ENCODE measurements at regions not wholly inside any gene's neighbourhood (a gene's known extent, or its start where the extent isn't known, plus 50 kb on each side); places are given as distances from the start of the nearest gene placed in this dataset.

DNA sequence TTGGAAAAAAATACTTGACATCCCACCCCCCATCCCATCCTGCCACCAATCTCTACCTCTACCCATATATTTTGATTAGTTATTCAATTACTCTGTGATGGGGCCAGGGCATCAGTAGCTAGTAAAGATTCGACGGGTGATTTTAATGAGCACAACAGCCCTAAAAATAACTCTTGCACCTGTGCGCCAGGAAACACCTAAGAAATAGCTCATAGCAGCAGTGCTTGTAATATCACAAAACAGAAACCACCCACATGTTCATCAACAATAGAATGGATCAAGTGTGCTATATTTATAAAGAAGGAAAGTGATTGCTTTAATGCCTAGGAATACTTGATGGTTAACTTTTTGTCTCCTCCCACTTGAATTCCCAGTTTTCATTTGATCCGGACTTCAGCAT is 225.6 kb upstream of the LCORL start:
- DNase-seq (ENCODE audit: low spot score): no peak
- TF ChIP-seq, protein P1, sequence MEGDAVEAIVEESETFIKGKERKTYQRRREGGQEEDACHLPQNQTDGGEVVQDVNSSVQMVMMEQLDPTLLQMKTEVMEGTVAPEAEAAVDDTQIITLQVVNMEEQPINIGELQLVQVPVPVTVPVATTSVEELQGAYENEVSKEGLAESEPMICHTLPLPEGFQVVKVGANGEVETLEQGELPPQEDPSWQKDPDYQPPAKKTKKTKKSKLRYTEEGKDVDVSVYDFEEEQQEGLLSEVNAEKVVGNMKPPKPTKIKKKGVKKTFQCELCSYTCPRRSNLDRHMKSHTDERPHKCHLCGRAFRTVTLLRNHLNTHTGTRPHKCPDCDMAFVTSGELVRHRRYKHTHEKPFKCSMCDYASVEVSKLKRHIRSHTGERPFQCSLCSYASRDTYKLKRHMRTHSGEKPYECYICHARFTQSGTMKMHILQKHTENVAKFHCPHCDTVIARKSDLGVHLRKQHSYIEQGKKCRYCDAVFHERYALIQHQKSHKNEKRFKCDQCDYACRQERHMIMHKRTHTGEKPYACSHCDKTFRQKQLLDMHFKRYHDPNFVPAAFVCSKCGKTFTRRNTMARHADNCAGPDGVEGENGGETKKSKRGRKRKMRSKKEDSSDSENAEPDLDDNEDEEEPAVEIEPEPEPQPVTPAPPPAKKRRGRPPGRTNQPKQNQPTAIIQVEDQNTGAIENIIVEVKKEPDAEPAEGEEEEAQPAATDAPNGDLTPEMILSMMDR (IDR thresholded peaks at IDR 0.05; ENCODE audit: unreplicated experiment): no peak
- H3K27ac Mint-ChIP-seq (ENCODE audit: unreplicated experiment): no peak overlapping the region
- no peak overlapping the region for H3K4me3 Mint-ChIP-seq (ENCODE audit: unreplicated experiment)
- H3K36me3 Mint-ChIP-seq (ENCODE audit: low read depth, unreplicated experiment): no peaks in the 10 kb centered on the region
- no peaks in the 10 kb centered on the region for H3K9me3 Mint-ChIP-seq (ENCODE audit: unreplicated experiment)
- no peaks in the 10 kb centered on the region for H3K4me1 Mint-ChIP-seq (ENCODE audit: unreplicated experiment)
- H3K27me3 Mint-ChIP-seq (ENCODE audit: unreplicated experiment): no peaks in the 10 kb centered on the region

DNA sequence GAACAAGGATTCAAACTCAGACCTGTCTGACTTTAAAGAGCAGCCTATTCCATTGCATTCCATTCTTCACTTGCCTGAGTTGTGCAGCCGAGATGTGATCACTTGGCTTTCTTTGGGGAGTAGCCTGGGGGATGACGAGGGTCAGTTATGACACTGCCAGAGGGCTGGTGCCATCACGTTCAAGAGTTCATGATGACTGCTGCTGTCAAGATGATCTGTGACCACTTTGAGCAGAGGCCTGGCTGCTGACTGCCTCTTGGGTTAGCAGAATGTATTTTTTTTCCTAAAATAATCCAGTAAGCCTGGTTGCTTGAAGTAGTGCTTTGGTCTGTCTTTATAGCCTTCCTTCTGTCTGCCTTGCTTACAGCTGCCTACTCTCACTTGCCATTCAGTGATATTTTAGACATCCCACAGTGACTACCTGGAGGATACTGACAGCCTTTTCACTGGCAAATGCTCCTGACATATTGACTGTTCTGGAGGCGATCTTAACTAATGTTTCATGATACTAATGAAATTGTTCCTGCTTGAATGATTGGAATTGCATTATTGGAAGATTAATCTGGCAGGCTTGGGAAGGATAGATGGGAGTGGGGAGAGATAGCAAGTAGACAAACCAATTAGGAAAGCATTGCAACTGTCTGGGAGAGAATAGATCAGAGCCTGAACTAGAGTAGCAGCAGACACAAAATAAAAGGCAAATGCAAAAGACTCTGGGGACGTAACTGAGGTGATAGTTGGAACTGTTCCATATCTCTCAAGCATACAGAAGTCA is 221.6 kb upstream of the LCORL start:
- H3K27me3 Mint-ChIP-seq (ENCODE audit: unreplicated experiment): no peaks in the 10 kb centered on the region
- H3K36me3 Mint-ChIP-seq (ENCODE audit: low read depth, unreplicated experiment): no peaks in the 10 kb centered on the region
- DNase-seq (ENCODE audit: low spot score): no peak
- H3K4me1 Mint-ChIP-seq (ENCODE audit: unreplicated experiment): no peaks in the 10 kb centered on the region
- no peak overlapping the region for H3K4me3 Mint-ChIP-seq (ENCODE audit: unreplicated experiment)
- TF ChIP-seq, protein P1 (IDR thresholded peaks at IDR 0.05; ENCODE audit: unreplicated experiment): no peak
- no peak overlapping the region for H3K27ac Mint-ChIP-seq (ENCODE audit: unreplicated experiment)
- no peaks in the 10 kb centered on the region for H3K9me3 Mint-ChIP-seq (ENCODE audit: unreplicated experiment)

DNA sequence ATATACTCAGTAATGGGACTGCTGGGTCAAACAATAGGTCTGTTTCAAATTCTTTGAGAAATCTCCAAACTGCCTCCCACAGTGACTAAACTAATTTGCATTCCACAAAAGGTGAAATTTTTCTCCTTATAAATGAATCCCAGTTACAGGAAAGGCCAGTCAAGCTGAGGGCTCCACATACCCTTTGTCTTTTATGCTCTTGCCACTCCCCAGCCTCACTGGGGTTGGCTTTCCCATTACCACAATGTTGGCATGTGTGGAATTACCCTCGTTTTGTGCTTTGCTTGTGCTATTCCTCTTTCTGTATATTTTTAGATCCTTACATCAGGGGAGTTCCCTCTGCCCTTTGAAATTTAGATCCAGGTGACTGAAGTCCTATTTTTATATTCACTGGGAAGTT is 220.2 kb upstream of the LCORL start:
- TF ChIP-seq, protein P1 (IDR thresholded peaks at IDR 0.05; ENCODE audit: unreplicated experiment): no peak
- Mint-ChIP-seq H3K4me1 (ENCODE audit: unreplicated experiment) (no peaks in the 10 kb centered on the region), H3K27me3 (ENCODE audit: unreplicated experiment) (no peaks in the 10 kb centered on the region), H3K27ac (ENCODE audit: unreplicated experiment) (no peak overlapping the region), H3K9me3 (ENCODE audit: unreplicated experiment) (no peaks in the 10 kb centered on the region), H3K4me3 (ENCODE audit: unreplicated experiment) (no peak overlapping the region), H3K36me3 (ENCODE audit: low read depth, unreplicated experiment) (no peaks in the 10 kb centered on the region)
- DNase-seq (ENCODE audit: low spot score): no peak

DNA sequence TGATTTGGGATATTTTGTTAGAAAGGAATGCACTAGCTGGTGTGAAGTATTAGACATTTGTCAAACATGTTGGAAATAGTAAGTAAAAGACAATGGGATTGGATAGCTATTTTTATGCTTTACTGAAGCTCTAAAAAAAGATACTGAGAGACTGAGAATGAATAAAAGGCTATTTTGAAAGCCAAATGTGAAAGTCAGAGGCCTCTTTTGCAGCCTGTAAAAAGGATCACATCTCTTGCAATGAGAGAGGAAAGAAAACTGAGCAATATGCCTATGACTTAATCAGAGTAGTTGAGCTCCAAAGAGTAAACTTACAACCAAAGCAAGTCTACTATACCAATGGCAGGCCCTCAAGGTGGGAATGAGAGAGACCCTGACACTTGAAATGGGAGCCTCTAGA is 212.6 kb upstream of the LCORL start:
- peaks cover 3% of the 10 kb centered on the region for H3K27me3 Mint-ChIP-seq (ENCODE audit: unreplicated experiment)
- TF ChIP-seq, protein P1 (IDR thresholded peaks at IDR 0.05; ENCODE audit: unreplicated experiment): no peak
- no peak overlapping the region for H3K4me3 Mint-ChIP-seq (ENCODE audit: unreplicated experiment)
- H3K27ac Mint-ChIP-seq (ENCODE audit: unreplicated experiment): no peak overlapping the region
- H3K36me3 Mint-ChIP-seq (ENCODE audit: low read depth, unreplicated experiment): peaks cover 3% of the 10 kb centered on the region
- DNase-seq (ENCODE audit: low spot score): no peak
- no peaks in the 10 kb centered on the region for H3K4me1 Mint-ChIP-seq (ENCODE audit: unreplicated experiment)
- H3K9me3 Mint-ChIP-seq (ENCODE audit: unreplicated experiment): peaks cover 6% of the 10 kb centered on the region

DNA sequence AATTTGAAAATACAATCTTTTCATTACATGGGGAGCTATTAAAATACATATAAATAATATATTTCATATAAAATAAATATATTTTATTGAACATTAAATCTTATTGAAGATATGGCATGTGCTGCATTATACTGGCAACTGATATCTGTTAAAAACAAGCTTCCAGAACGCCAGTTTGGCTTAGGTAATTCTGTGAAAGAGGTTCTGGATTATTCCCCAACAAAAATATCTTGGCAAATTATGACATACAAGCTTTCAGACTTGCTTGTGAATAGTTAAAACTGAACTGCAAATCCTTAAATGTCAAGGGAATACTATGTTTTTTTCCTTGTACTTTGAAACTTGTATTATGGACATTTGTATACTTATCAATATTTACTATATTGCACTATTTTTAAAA is 210.2 kb upstream of the LCORL start:
- H3K9me3 Mint-ChIP-seq (ENCODE audit: unreplicated experiment): peaks cover 11% of the 10 kb centered on the region
- no peaks in the 10 kb centered on the region for H3K4me1 Mint-ChIP-seq (ENCODE audit: unreplicated experiment)
- H3K27me3 Mint-ChIP-seq (ENCODE audit: unreplicated experiment): peaks cover 3% of the 10 kb centered on the region
- H3K4me3 Mint-ChIP-seq (ENCODE audit: unreplicated experiment): no peak overlapping the region
- no peak overlapping the region for H3K27ac Mint-ChIP-seq (ENCODE audit: unreplicated experiment)
- peaks cover 6% of the 10 kb centered on the region for H3K36me3 Mint-ChIP-seq (ENCODE audit: low read depth, unreplicated experiment)
- TF ChIP-seq, protein P1 (IDR thresholded peaks at IDR 0.05; ENCODE audit: unreplicated experiment): no peak
- no peak for DNase-seq (ENCODE audit: low spot score)

All from endothelial cell (in vitro differentiated cells).